ENCODE measurements at regions not wholly inside any gene's neighbourhood (a gene's known extent, or its start where the extent isn't known, plus 50 kb on each side); places are given as distances from the start of the nearest gene placed in this dataset.

GRCh38 chr21:25506261-25506660, 101.0 kb downstream of the MRPL39 start:
- no peaks in the 10 kb centered on the region for H3K27me3 Mint-ChIP-seq (ENCODE audit: insufficient read depth, low read depth, poor library complexity)
- Histone ChIP-seq H3K4me1 (ENCODE audit: insufficient read depth) (no peaks in the 10 kb centered on the region), H3K4me3 (no peak overlapping the region), H2AFZ (no peak overlapping the region), H3K27ac (ENCODE audit: low read depth) (no peak overlapping the region), H4K20me1 (replicated peaks; ENCODE audit: insufficient read depth) (no peaks in the 10 kb centered on the region), H3K4me2 (no peak overlapping the region), H3K9me2 (ENCODE audit: insufficient read depth) (0 out of 2 replicates have a peak, but pooled peaks cover 14% of the 10 kb centered on the region), H3F3A (replicated peaks; ENCODE audit: low read depth) (no peaks in the 10 kb centered on the region), H3K79me2 (replicated peaks; ENCODE audit: insufficient read depth) (no peaks in the 10 kb centered on the region), H3K27me3 (ENCODE audit: insufficient read depth) (no peaks in the 10 kb centered on the region), H3K36me3 (ENCODE audit: insufficient read depth) (no peaks in the 10 kb centered on the region)
- ATAC-seq (no peak), DNase-seq (ENCODE audit: low spot score) (no peak)
- no peaks in the 10 kb centered on the region; the same call in 1 of the 3 replicates for H3K9me3 Mint-ChIP-seq
- no peak overlapping the region for H3K27ac Mint-ChIP-seq
- H3K4me1 Mint-ChIP-seq: no peaks in the 10 kb centered on the region
- H3K4me3 Mint-ChIP-seq: no peak overlapping the region
- H3K36me3 Mint-ChIP-seq (ENCODE audit: low read depth): no peaks in the 10 kb centered on the region
- TF ChIP-seq ETS1 (IDR thresholded peaks at IDR 0.05): no peak
- TF ChIP-seq JUNB (IDR thresholded peaks at IDR 0.05; ENCODE audit: unreplicated experiment): no peak
- no peak for TF ChIP-seq ZNF331 (CRISPR knock-in tag; IDR thresholded peaks at IDR 0.05; ENCODE audit: low read depth)
- TF ChIP-seq CTCF (conservative IDR thresholded peaks at IDR 0.05; ENCODE audit: low read depth in 2 of 2): no peak
- TF ChIP-seq CREB1 (CRISPR knock-in tag; IDR thresholded peaks at IDR 0.05; ENCODE audit: low read depth): no peak
- TF ChIP-seq NANOG (IDR thresholded peaks at IDR 0.05; ENCODE audit: borderline replicate concordance): no peak
- no peak for TF ChIP-seq EZH2phosphoT487 (IDR thresholded peaks at IDR 0.05; ENCODE audit: unreplicated experiment)
- TF ChIP-seq ZNF462 (CRISPR knock-in tag; IDR thresholded peaks at IDR 0.05): no peak
- no peak for TF ChIP-seq ZNF114 (CRISPR knock-in tag; IDR thresholded peaks at IDR 0.05)

Data from GM23338 (cell line).